ENCODE measurements at regions not wholly inside any gene's neighbourhood (a gene's known extent, or its start where the extent isn't known, plus 50 kb on each side); places are given as distances from the start of the nearest gene placed in this dataset.
A peak's percentile ranks its signal among the peaks of the same experiment; 100 is the strongest.

GRCh38 chr6:99810295-99810694 lies 183.7 kb downstream of the MCHR2 start:
- Histone ChIP-seq H3K4me1 (ENCODE audit: low read depth) (peaks cover 17% of the 10 kb centered on the region), H3K36me3 (ENCODE audit: low read depth) (no peaks in the 10 kb centered on the region), H3K4me3 (no peak overlapping the region), H3K9me3 (no peaks in the 10 kb centered on the region)
- DNase-seq (no peak), ATAC-seq (no peak)
- TF ChIP-seq, protein P1, sequence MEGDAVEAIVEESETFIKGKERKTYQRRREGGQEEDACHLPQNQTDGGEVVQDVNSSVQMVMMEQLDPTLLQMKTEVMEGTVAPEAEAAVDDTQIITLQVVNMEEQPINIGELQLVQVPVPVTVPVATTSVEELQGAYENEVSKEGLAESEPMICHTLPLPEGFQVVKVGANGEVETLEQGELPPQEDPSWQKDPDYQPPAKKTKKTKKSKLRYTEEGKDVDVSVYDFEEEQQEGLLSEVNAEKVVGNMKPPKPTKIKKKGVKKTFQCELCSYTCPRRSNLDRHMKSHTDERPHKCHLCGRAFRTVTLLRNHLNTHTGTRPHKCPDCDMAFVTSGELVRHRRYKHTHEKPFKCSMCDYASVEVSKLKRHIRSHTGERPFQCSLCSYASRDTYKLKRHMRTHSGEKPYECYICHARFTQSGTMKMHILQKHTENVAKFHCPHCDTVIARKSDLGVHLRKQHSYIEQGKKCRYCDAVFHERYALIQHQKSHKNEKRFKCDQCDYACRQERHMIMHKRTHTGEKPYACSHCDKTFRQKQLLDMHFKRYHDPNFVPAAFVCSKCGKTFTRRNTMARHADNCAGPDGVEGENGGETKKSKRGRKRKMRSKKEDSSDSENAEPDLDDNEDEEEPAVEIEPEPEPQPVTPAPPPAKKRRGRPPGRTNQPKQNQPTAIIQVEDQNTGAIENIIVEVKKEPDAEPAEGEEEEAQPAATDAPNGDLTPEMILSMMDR (IDR thresholded peaks at IDR 0.05), result no peak
- intact Hi-C loops (cut with DNase I, micrococcal nuclease), result no loop called here

DNA sequence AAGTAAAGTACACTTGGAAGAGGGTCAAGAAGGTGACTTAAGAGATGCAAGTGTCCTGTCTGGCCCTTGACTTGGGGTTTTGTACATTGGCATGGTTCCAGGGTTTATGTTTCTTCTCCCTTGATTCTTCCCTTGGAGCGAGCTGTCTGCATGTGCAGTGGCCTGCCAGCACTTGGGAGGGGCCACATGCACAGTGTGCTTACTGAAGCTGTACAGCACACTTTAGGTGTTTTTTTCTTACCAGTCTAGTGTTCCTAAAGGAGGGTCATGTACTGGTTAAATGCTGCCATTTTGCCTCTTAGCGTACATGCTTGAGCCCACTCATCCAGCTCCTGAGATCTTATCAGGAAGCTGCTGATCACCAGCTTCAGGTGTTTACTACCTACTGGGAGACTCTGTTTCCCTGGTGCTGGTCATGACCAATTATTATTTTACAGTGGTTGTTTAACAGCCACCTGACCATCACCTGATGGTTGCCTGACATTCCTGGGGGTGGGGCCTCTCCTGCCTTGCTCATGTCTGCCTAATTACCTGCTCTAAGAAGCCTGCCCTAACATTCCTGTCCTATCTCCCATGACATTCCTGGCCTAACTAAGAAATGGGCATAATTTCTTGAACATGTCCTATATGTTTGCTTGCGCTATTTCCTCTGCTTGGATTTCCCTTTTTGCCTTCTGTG lies 182.9 kb downstream of the MCHR2 start:
- ATAC-seq, result peak; percentile 64
- Histone ChIP-seq H3K4me1 (ENCODE audit: low read depth) (peaks cover 17% of the 10 kb centered on the region), H3K4me3 (no peak overlapping the region), H3K9me3 (no peaks in the 10 kb centered on the region), H3K36me3 (ENCODE audit: low read depth) (no peaks in the 10 kb centered on the region)
- TF ChIP-seq, protein P1 (IDR thresholded peaks at IDR 0.05), result no peak
- peak in 1 of 3 donors; percentile 21 for DNase-seq
- intact Hi-C loops (cut with DNase I, micrococcal nuclease), result no loop called here

- H3K4me1 ChIP-seq (ENCODE audit: low read depth), result peaks cover 17% of the 10 kb centered on the region
- no peaks in the 10 kb centered on the region for H3K9me3 ChIP-seq
- H3K36me3 ChIP-seq (ENCODE audit: low read depth), result no peaks in the 10 kb centered on the region
- intact Hi-C loops (cut with DNase I, micrococcal nuclease), result no loop called here
- ATAC-seq, result no peak
- DNase-seq, result no peak
- TF ChIP-seq, protein P1 (IDR thresholded peaks at IDR 0.05), result no peak
- no peak overlapping the region for H3K4me3 ChIP-seq
Measured at GRCh38 chr6:99811636-99812035, 182.4 kb downstream of the MCHR2 start.

- TF ChIP-seq, protein P1 (IDR thresholded peaks at IDR 0.05), result no peak
- no peaks in the 10 kb centered on the region for H3K36me3 ChIP-seq (ENCODE audit: low read depth)
- peaks cover 17% of the 10 kb centered on the region for H3K4me1 ChIP-seq (ENCODE audit: low read depth)
- H3K9me3 ChIP-seq, result no peaks in the 10 kb centered on the region
- intact Hi-C loops (cut with DNase I, micrococcal nuclease), result no loop called here
- no peak for ATAC-seq
- no peak overlapping the region for H3K4me3 ChIP-seq
- DNase-seq, result no peak
Measured at GRCh38 chr6:99813565-99813964, 180.5 kb downstream of the MCHR2 start.

- TF ChIP-seq, protein P1 (IDR thresholded peaks at IDR 0.05), result no peak
- peak; percentile 83 for ATAC-seq
- intact Hi-C loops (cut with DNase I, micrococcal nuclease), result no loop called here
- Histone ChIP-seq H3K9me3 (no peaks in the 10 kb centered on the region), H3K4me1 (ENCODE audit: low read depth) (peaks cover 17% of the 10 kb centered on the region), H3K4me3 (no peak overlapping the region), H3K36me3 (ENCODE audit: low read depth) (no peaks in the 10 kb centered on the region)
- DNase-seq, result peak in 1 of 3 donors; percentile 31
Measured at GRCh38 chr6:99814230-99814928, 179.6 kb downstream of the MCHR2 start.
